ENCODE measurements at regions not wholly inside any gene's neighbourhood (a gene's known extent, or its start where the extent isn't known, plus 50 kb on each side); places are given as distances from the start of the nearest gene placed in this dataset.

DNA sequence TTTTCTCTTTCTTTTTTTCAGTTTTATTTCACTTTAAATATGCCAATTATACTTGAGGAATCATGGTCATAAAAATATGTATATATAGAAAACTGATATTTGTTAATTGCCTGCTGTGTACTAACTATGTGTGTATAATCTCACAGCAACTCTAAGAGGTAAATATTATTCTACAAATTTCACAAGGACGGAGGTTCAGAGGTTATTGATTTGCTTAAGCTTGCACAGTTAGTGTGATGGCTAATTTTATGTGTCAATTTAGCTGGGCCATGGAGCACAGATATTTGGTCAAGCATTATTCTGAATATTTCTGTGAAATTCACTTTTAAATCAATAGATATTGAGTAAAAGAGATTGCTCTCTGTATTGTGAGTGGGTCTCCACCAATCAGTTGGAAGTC is 75.7 kb upstream of the CENPW start (continued):
- TF ChIP-seq, protein P1, sequence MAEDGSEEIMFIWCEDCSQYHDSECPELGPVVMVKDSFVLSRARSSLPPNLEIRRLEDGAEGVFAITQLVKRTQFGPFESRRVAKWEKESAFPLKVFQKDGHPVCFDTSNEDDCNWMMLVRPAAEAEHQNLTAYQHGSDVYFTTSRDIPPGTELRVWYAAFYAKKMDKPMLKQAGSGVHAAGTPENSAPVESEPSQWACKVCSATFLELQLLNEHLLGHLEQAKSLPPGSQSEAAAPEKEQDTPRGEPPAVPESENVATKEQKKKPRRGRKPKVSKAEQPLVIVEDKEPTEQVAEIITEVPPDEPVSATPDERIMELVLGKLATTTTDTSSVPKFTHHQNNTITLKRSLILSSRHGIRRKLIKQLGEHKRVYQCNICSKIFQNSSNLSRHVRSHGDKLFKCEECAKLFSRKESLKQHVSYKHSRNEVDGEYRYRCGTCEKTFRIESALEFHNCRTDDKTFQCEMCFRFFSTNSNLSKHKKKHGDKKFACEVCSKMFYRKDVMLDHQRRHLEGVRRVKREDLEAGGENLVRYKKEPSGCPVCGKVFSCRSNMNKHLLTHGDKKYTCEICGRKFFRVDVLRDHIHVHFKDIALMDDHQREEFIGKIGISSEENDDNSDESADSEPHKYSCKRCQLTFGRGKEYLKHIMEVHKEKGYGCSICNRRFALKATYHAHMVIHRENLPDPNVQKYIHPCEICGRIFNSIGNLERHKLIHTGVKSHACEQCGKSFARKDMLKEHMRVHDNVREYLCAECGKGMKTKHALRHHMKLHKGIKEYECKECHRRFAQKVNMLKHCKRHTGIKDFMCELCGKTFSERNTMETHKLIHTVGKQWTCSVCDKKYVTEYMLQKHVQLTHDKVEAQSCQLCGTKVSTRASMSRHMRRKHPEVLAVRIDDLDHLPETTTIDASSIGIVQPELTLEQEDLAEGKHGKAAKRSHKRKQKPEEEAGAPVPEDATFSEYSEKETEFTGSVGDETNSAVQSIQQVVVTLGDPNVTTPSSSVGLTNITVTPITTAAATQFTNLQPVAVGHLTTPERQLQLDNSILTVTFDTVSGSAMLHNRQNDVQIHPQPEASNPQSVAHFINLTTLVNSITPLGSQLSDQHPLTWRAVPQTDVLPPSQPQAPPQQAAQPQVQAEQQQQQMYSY (CRISPR knock-in tag; IDR thresholded peaks at IDR 0.05) = no peak
- no peak for TF ChIP-seq PRRX2 (CRISPR knock-in tag; IDR thresholded peaks at IDR 0.05)
- TF ChIP-seq TEAD1 (CRISPR knock-in tag; IDR thresholded peaks at IDR 0.05) = no peak
- TF ChIP-seq ATF1 (CRISPR knock-in tag; IDR thresholded peaks at IDR 0.05) = no peak

DNA sequence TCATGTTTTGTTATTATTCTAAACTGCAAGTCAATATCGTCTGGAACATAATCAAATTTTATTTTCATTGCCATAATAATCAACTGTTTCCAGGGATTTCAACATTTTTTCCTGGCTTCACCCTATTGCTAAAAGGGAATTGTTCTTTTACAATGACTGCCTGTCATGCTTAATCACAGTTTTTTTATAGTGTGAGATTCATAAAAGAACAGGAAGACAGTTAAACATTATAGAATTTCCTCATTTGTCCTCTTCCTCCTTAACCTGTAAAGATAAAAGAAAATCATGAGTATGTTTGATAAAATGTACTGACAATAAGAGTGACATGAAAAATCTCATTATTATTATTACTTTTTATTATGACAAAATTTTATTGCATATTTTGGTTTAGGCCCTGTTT is 73.3 kb upstream of the CENPW start:
- H3K36me3 Mint-ChIP-seq = no peaks in the 10 kb centered on the region
- H3K4me3 Mint-ChIP-seq = no peak overlapping the region
- POLR2A ChIA-PET = no interaction called here
- H3K9me3 Mint-ChIP-seq = no peaks in the 10 kb centered on the region
- H3K4me1 Mint-ChIP-seq = no peaks in the 10 kb centered on the region
- H3K27ac Mint-ChIP-seq = no peak overlapping the region
- TF ChIP-seq, protein P2, sequence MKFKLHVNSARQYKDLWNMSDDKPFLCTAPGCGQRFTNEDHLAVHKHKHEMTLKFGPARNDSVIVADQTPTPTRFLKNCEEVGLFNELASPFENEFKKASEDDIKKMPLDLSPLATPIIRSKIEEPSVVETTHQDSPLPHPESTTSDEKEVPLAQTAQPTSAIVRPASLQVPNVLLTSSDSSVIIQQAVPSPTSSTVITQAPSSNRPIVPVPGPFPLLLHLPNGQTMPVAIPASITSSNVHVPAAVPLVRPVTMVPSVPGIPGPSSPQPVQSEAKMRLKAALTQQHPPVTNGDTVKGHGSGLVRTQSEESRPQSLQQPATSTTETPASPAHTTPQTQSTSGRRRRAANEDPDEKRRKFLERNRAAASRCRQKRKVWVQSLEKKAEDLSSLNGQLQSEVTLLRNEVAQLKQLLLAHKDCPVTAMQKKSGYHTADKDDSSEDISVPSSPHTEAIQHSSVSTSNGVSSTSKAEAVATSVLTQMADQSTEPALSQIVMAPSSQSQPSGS (CRISPR knock-in tag; IDR thresholded peaks at IDR 0.05; ENCODE audit: borderline replicate concordance, low read depth) = no peak
- no peak for TF ChIP-seq OVOL2 (CRISPR knock-in tag; IDR thresholded peaks at IDR 0.05; ENCODE audit: borderline replicate concordance)
- TF ChIP-seq ZNF232 (CRISPR knock-in tag; IDR thresholded peaks at IDR 0.05) = no peak
- TF ChIP-seq JAZF1 (CRISPR knock-in tag; IDR thresholded peaks at IDR 0.05) = no peak
- TF ChIP-seq, protein P3, sequence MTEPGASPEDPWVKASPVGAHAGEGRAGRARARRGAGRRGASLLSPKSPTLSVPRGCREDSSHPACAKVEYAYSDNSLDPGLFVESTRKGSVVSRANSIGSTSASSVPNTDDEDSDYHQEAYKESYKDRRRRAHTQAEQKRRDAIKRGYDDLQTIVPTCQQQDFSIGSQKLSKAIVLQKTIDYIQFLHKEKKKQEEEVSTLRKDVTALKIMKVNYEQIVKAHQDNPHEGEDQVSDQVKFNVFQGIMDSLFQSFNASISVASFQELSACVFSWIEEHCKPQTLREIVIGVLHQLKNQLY (CRISPR knock-in tag; IDR thresholded peaks at IDR 0.05) = no peak
- TF ChIP-seq ESRRA (CRISPR knock-in tag; IDR thresholded peaks at IDR 0.05; ENCODE audit: borderline replicate concordance) = no peak
- TF ChIP-seq IRF2 (CRISPR knock-in tag; IDR thresholded peaks at IDR 0.05; ENCODE audit: borderline replicate concordance, low read depth) = no peak
- no peak for TF ChIP-seq HMGA2 (CRISPR knock-in tag; IDR thresholded peaks at IDR 0.05)
- TF ChIP-seq ZNF219 (CRISPR knock-in tag; IDR thresholded peaks at IDR 0.05; ENCODE audit: borderline replicate concordance) = no peak
- TF ChIP-seq, protein P4, sequence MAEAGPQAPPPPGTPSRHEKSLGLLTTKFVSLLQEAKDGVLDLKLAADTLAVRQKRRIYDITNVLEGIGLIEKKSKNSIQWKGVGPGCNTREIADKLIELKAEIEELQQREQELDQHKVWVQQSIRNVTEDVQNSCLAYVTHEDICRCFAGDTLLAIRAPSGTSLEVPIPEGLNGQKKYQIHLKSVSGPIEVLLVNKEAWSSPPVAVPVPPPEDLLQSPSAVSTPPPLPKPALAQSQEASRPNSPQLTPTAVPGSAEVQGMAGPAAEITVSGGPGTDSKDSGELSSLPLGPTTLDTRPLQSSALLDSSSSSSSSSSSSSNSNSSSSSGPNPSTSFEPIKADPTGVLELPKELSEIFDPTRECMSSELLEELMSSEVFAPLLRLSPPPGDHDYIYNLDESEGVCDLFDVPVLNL (CRISPR knock-in tag; IDR thresholded peaks at IDR 0.05; ENCODE audit: borderline replicate concordance, low read depth) = no peak
- TF ChIP-seq, protein P5, sequence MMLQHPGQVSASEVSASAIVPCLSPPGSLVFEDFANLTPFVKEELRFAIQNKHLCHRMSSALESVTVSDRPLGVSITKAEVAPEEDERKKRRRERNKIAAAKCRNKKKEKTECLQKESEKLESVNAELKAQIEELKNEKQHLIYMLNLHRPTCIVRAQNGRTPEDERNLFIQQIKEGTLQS (CRISPR knock-in tag; conservative IDR thresholded peaks at IDR 0.05) = no peak
- TF ChIP-seq, protein P6, sequence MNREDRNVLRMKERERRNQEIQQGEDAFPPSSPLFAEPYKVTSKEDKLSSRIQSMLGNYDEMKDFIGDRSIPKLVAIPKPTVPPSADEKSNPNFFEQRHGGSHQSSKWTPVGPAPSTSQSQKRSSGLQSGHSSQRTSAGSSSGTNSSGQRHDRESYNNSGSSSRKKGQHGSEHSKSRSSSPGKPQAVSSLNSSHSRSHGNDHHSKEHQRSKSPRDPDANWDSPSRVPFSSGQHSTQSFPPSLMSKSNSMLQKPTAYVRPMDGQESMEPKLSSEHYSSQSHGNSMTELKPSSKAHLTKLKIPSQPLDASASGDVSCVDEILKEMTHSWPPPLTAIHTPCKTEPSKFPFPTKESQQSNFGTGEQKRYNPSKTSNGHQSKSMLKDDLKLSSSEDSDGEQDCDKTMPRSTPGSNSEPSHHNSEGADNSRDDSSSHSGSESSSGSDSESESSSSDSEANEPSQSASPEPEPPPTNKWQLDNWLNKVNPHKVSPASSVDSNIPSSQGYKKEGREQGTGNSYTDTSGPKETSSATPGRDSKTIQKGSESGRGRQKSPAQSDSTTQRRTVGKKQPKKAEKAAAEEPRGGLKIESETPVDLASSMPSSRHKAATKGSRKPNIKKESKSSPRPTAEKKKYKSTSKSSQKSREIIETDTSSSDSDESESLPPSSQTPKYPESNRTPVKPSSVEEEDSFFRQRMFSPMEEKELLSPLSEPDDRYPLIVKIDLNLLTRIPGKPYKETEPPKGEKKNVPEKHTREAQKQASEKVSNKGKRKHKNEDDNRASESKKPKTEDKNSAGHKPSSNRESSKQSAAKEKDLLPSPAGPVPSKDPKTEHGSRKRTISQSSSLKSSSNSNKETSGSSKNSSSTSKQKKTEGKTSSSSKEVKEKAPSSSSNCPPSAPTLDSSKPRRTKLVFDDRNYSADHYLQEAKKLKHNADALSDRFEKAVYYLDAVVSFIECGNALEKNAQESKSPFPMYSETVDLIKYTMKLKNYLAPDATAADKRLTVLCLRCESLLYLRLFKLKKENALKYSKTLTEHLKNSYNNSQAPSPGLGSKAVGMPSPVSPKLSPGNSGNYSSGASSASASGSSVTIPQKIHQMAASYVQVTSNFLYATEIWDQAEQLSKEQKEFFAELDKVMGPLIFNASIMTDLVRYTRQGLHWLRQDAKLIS (CRISPR knock-in tag; IDR thresholded peaks at IDR 0.05; ENCODE audit: borderline replicate concordance) = no peak
- TF ChIP-seq ATF1 (CRISPR knock-in tag; IDR thresholded peaks at IDR 0.05) = no peak
- no peak for TF ChIP-seq GTF2I (CRISPR knock-in tag; conservative IDR thresholded peaks at IDR 0.05)
- TF ChIP-seq TP53 (CRISPR knock-in tag; IDR thresholded peaks at IDR 0.05) = no peak
- TF ChIP-seq, protein P7, sequence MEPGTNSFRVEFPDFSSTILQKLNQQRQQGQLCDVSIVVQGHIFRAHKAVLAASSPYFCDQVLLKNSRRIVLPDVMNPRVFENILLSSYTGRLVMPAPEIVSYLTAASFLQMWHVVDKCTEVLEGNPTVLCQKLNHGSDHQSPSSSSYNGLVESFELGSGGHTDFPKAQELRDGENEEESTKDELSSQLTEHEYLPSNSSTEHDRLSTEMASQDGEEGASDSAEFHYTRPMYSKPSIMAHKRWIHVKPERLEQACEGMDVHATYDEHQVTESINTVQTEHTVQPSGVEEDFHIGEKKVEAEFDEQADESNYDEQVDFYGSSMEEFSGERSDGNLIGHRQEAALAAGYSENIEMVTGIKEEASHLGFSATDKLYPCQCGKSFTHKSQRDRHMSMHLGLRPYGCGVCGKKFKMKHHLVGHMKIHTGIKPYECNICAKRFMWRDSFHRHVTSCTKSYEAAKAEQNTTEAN (CRISPR knock-in tag; IDR thresholded peaks at IDR 0.05) = no peak
- no peak for TF ChIP-seq ZNF396 (CRISPR knock-in tag; IDR thresholded peaks at IDR 0.05; ENCODE audit: borderline replicate concordance)
- TF ChIP-seq FOXJ3 (CRISPR knock-in tag; IDR thresholded peaks at IDR 0.05; ENCODE audit: borderline replicate concordance) = no peak
- CTCF ChIA-PET = no interaction called here
- ATAC-seq = no peak
- H3K27me3 Mint-ChIP-seq (ENCODE audit: low read depth) = no peaks in the 10 kb centered on the region
- DNase-seq (ENCODE audit: low spot score) = no peak

All from WTC11 (cell line).